Liver (tissue), 8 donors: ENCODE measurements at regions not wholly inside any gene's neighbourhood (a gene's known extent, or its start where the extent isn't known, plus 50 kb on each side); places are given as distances from the start of the nearest gene placed in this dataset.

Experiments
- DNase-seq: peaks from one replicate; pipeline ENCODE4 v3.0.0-alpha.2; 2017; ENCODE audit warnings: low spot score
- H3K27ac ChIP-seq, 2 donors: one replicate each; pipeline ENCODE4 v1.7.0; 2013; ENCODE audit warnings: inconsistent platforms in 2 of 2, low read length in 2 of 2, control low read depth in 1 of 2, low read depth in 1 of 2, mild to moderate bottlenecking in 1 of 2
- H3K27me3 ChIP-seq, 4 donors: one replicate each; pipeline versions ENCODE4 v1.6.1 to v1.7.0; 2013; ENCODE audit warnings: low read length in 3 of 4, inconsistent platforms in 1 of 4, mild to moderate bottlenecking in 1 of 4, moderate library complexity in 1 of 4; ENCODE audit not compliant: control insufficient read depth in 4 of 4, insufficient read depth in 4 of 4
- H3K36me3 ChIP-seq, 4 donors: one replicate each; pipeline versions ENCODE4 v1.6.1 to v1.7.0; 2013; ENCODE audit warnings: low read length in 3 of 4, mild to moderate bottlenecking in 3 of 4, low read depth in 1 of 4, moderate library complexity in 1 of 4; ENCODE audit not compliant: control insufficient read depth in 4 of 4, insufficient read depth in 3 of 4
- H3K4me1 ChIP-seq, 4 donors: one replicate each; pipeline versions ENCODE4 v1.6.1 to v1.7.0; 2013; ENCODE audit warnings: low read length in 3 of 4, mild to moderate bottlenecking in 3 of 4, moderate library complexity in 1 of 4; ENCODE audit not compliant: control insufficient read depth in 4 of 4, insufficient read depth in 4 of 4
- H3K4me3 ChIP-seq, 3 donors: one replicate each; pipeline versions ENCODE4 v1.6.1 to v1.7.0; 2013; ENCODE audit warnings: low read length in 3 of 3, control low read depth in 1 of 3, low read depth in 1 of 3, mild to moderate bottlenecking in 1 of 3
- H3K9ac ChIP-seq, 2 donors: one replicate each; pipeline ENCODE4 v1.7.0; 2013; ENCODE audit warnings: low read length in 2 of 2, mild to moderate bottlenecking in 2 of 2, moderate library complexity in 2 of 2, control low read depth in 1 of 2, low read depth in 1 of 2
- H3K9me3 ChIP-seq, 4 donors: one replicate each; pipeline versions ENCODE4 v1.6.1 to v1.7.0; 2013; ENCODE audit warnings: low read length in 3 of 4; ENCODE audit not compliant: control insufficient read depth in 4 of 4
- EGR1 ChIP-seq, 2 donors: IDR thresholded peaks; 2 replicates each; pipeline ENCODE4 v1.6.1; 2016 to 2018; ENCODE audit warnings: antibody characterized with exemption in 2 of 2, low read depth in 2 of 2
- FOXA1 ChIP-seq: IDR thresholded peaks from 2 replicates; pipeline ENCODE4 v1.6.1; 2016; ENCODE audit warnings: antibody characterized with exemption
- FOXA2 ChIP-seq: IDR thresholded peaks from 2 replicates; pipeline ENCODE4 v1.6.1; 2016; ENCODE audit warnings: antibody characterized with exemption
- GABPA ChIP-seq, 2 donors: IDR thresholded peaks in 1 of 2; conservative IDR thresholded peaks in 1 of 2; 2 replicates each; pipeline ENCODE4 v1.6.1; 2016; ENCODE audit warnings: antibody characterized with exemption in 2 of 2, mild to moderate bottlenecking in 1 of 2, moderate library complexity in 1 of 2
- HNF4A ChIP-seq, 2 donors: conservative IDR thresholded peaks; 2 replicates each; pipeline ENCODE4 v1.6.1; 2016; ENCODE audit warnings: antibody characterized with exemption in 2 of 2, mild to moderate bottlenecking in 2 of 2
- HNF4G ChIP-seq: IDR thresholded peaks from 2 replicates; pipeline ENCODE4 v1.6.1; 2016; ENCODE audit warnings: antibody characterized with exemption
- JUND ChIP-seq, 2 donors: IDR thresholded peaks; 2 replicates each; pipeline ENCODE4 v1.6.1; 2016; ENCODE audit warnings: antibody characterized with exemption in 2 of 2
- MAX ChIP-seq: IDR thresholded peaks from 2 replicates; pipeline ENCODE4 v1.6.1; 2016; ENCODE audit warnings: antibody characterized with exemption
- NR2F2 ChIP-seq: IDR thresholded peaks from 2 replicates; pipeline ENCODE4 v1.6.1; 2016; ENCODE audit warnings: antibody characterized with exemption
- RAD21 ChIP-seq, 2 donors: IDR thresholded peaks; 2 replicates each; pipeline ENCODE4 v1.6.1; 2016; ENCODE audit warnings: antibody characterized with exemption in 2 of 2, mild to moderate bottlenecking in 2 of 2
- REST ChIP-seq: IDR thresholded peaks from 2 replicates; pipeline ENCODE4 v1.6.1; 2016; ENCODE audit warnings: antibody characterized with exemption, mild to moderate bottlenecking
- RXRA ChIP-seq, 2 donors: IDR thresholded peaks; 2 replicates each; pipeline ENCODE4 v1.6.1; 2017 to 2018; ENCODE audit warnings: antibody characterized with exemption in 2 of 2, mild to moderate bottlenecking in 1 of 2
- SP1 ChIP-seq: IDR thresholded peaks from 2 replicates; pipeline ENCODE4 v1.6.1; 2018; ENCODE audit warnings: antibody characterized with exemption, mild to moderate bottlenecking
- TAF1 ChIP-seq: conservative IDR thresholded peaks from 2 replicates; pipeline ENCODE4 v1.6.1; 2016; ENCODE audit warnings: antibody characterized with exemption, mild to moderate bottlenecking
- YY1 ChIP-seq: IDR thresholded peaks from 2 replicates; pipeline ENCODE4 v1.6.1; 2016; ENCODE audit warnings: antibody characterized with exemption, mild to moderate bottlenecking
- WGBS: extraction: QIAGEN DNeasy Blood & Tissue Kit; methylation state at CpG from one replicate; pipeline ENCODE4 v1.1.7; 2013; 5-methylcytosine and 5-hydroxymethylcytosine counted together
- TF ChIP-seq, protein P1 (sequence below): fragments of 150-350 bp; IDR thresholded peaks from 2 replicates; pipeline ENCODE4 v1.5.1; 2017; ENCODE audit warnings: improper control_type of control experiment, low read depth, low read length; ENCODE audit not compliant: missing input control
- TF ChIP-seq, protein P2 (sequence below): IDR thresholded peaks from 2 replicates; pipeline ENCODE4 v1.6.1; 2016; ENCODE audit warnings: antibody characterized with exemption
- TF ChIP-seq, protein P3 (sequence below): IDR thresholded peaks from 2 replicates; pipeline ENCODE4 v1.6.1; 2016; ENCODE audit warnings: antibody characterized with exemption
- donor health status: healthy.
- donor health status: healthy.
- donor health status: healthy.
- donor health status: healthy.
- donor health status: healthy.

DNA sequence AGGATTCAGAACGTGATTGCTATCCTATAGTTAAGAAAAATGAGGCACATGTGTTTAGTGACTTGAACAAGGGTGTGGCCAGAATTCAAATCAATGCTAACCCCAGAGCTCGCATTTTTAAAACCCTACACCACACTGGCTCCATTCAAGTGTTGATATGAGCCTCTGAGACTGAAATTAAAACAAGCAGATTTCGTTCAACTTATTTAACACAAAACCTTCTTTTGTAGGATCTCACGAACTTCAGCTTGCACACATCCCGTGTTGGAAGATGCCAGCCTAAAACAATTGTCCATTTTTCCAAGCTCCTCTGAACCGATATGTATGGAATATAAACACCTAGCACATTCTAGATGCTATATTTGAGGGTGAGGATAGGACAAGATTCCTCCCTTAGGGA, 231.0 kb upstream of the IRX5 start:
- Histone ChIP-seq H3K9me3 (peaks cover 0 to 5% (median 4%) of the 10 kb centered on the region in 4 donors), H3K4me3 (no peak overlapping the region), H3K27ac (no peak overlapping the region), H3K27me3 (peaks cover 0 to 4% (median 0%) of the 10 kb centered on the region in 4 donors), H3K9ac (no peak overlapping the region), H3K36me3 (no peaks in the 10 kb centered on the region), H3K4me1 (no peaks in the 10 kb centered on the region)
- TF ChIP-seq JUND (IDR thresholded peaks at IDR 0.05), result no peak
- no peak for TF ChIP-seq TAF1
- TF ChIP-seq, protein P1, sequence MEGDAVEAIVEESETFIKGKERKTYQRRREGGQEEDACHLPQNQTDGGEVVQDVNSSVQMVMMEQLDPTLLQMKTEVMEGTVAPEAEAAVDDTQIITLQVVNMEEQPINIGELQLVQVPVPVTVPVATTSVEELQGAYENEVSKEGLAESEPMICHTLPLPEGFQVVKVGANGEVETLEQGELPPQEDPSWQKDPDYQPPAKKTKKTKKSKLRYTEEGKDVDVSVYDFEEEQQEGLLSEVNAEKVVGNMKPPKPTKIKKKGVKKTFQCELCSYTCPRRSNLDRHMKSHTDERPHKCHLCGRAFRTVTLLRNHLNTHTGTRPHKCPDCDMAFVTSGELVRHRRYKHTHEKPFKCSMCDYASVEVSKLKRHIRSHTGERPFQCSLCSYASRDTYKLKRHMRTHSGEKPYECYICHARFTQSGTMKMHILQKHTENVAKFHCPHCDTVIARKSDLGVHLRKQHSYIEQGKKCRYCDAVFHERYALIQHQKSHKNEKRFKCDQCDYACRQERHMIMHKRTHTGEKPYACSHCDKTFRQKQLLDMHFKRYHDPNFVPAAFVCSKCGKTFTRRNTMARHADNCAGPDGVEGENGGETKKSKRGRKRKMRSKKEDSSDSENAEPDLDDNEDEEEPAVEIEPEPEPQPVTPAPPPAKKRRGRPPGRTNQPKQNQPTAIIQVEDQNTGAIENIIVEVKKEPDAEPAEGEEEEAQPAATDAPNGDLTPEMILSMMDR, result no peak
- TF ChIP-seq RXRA (IDR thresholded peaks at IDR 0.05), result no peak
- no peak for TF ChIP-seq GABPA (IDR thresholded peaks at IDR 0.05 in 1 of 2, conservative IDR thresholded peaks at IDR 0.05 in 1 of 2)
- TF ChIP-seq HNF4A (conservative IDR thresholded peaks at IDR 0.05), result no peak
- TF ChIP-seq FOXA2, result no peak
- TF ChIP-seq YY1, result no peak
- TF ChIP-seq, protein P2, sequence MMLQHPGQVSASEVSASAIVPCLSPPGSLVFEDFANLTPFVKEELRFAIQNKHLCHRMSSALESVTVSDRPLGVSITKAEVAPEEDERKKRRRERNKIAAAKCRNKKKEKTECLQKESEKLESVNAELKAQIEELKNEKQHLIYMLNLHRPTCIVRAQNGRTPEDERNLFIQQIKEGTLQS, result no peak
- no peak for TF ChIP-seq SP1
- TF ChIP-seq, protein P3, sequence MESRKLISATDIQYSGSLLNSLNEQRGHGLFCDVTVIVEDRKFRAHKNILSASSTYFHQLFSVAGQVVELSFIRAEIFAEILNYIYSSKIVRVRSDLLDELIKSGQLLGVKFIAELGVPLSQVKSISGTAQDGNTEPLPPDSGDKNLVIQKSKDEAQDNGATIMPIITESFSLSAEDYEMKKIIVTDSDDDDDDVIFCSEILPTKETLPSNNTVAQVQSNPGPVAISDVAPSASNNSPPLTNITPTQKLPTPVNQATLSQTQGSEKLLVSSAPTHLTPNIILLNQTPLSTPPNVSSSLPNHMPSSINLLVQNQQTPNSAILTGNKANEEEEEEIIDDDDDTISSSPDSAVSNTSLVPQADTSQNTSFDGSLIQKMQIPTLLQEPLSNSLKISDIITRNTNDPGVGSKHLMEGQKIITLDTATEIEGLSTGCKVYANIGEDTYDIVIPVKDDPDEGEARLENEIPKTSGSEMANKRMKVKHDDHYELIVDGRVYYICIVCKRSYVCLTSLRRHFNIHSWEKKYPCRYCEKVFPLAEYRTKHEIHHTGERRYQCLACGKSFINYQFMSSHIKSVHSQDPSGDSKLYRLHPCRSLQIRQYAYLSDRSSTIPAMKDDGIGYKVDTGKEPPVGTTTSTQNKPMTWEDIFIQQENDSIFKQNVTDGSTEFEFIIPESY, result no peak
- no peak for TF ChIP-seq FOXA1
- TF ChIP-seq HNF4G, result no peak
- TF ChIP-seq NR2F2, result no peak
- TF ChIP-seq EGR1 (IDR thresholded peaks at IDR 0.05; ENCODE audit: low read depth in 2 of 2), result no peak
- TF ChIP-seq RAD21 (IDR thresholded peaks at IDR 0.05), result no peak
- TF ChIP-seq MAX, result no peak
- no peak for TF ChIP-seq REST
- WGBS, result 73% methylated on average over 6 of the region's 6 CpGs
- no peak for DNase-seq
